D721Med (cell line): ENCODE measurements at regions not wholly inside any gene's neighbourhood (a gene's known extent, or its start where the extent isn't known, plus 50 kb on each side); places are given as distances from the start of the nearest gene placed in this dataset.

Experiments used
- DNase-seq: peaks from one replicate; pipeline ENCODE4 v3.0.0; 2011; ENCODE audit warnings: low spot score; ENCODE audit not compliant: insufficient read length
- FAIRE-seq: peaks from 2 replicates; lab custom pipeline; 2011; peaks lifted over from hg19 to GRCh38; lab: Jason Lieb, UNC
- CTCF ChIP-seq: IDR thresholded peaks from 2 replicates; pipeline ENCODE4 v1.5.1; 2012; ENCODE audit warnings: mild to moderate bottlenecking, control low read depth; ENCODE audit not compliant: insufficient read depth; ENCODE audit errors: missing control alignments

GRCh38 chr11:134759274-134759673 lies 347.2 kb upstream of the B3GAT1 start:
- no peak for DNase-seq

GRCh38 chr11:134758342-134758931 lies 346.4 kb upstream of the B3GAT1 start:
- FAIRE-seq (no peak), DNase-seq (no peak)
- TF ChIP-seq CTCF: no peak

More at GRCh38 chr11:134759274-134759673, 347.2 kb upstream of the B3GAT1 start:
- no peak for TF ChIP-seq CTCF
- no peak for FAIRE-seq

- no peak for TF ChIP-seq CTCF
- DNase-seq: no peak
- FAIRE-seq: no peak
Measured at GRCh38 chr11:134757633-134758032, 345.6 kb upstream of the B3GAT1 start.

GRCh38 chr11:134756811-134757540 lies 344.9 kb upstream of the B3GAT1 start:
- no peak for TF ChIP-seq CTCF
- DNase-seq (no peak), FAIRE-seq (no peak)

GRCh38 chr11:134755535-134755934 lies 343.5 kb upstream of the B3GAT1 start:
- no peak for FAIRE-seq

GRCh38 chr11:134754521-134755198 lies 342.6 kb upstream of the B3GAT1 start:
- TF ChIP-seq CTCF: no peak
- FAIRE-seq: no peak
- DNase-seq: no peak

More at GRCh38 chr11:134755535-134755934, 343.5 kb upstream of the B3GAT1 start:
- DNase-seq: no peak
- TF ChIP-seq CTCF: no peak
